Calu3 (cell line): ENCODE measurements at regions not wholly inside any gene's neighbourhood (a gene's known extent, or its start where the extent isn't known, plus 50 kb on each side); places are given as distances from the start of the nearest gene placed in this dataset.

Source experiments
- BruUV-seq: library from RNA; stranded (reverse); fragments of 400-500 nt; replicated peaks from 2 replicates; lab custom pipeline; 2021; lab: Mats Ljungman, UMichigan
- CTCF ChIA-PET: fragments of 300-600 bp; sonication (Branson Sonifier 250); formaldehyde crosslinking; loops from one replicate; lab custom pipeline; 2022; ENCODE audit warnings: antibody characterized with exemption; lab: Charles Lee
- DNase-seq: peaks from one replicate; pipeline ENCODE4 v3.0.0; 2022
- H3K27ac Mint-ChIP-seq: one replicate; pipeline ENCODE4 v1.8.0; 2022; ENCODE audit warnings: mixed read lengths; ENCODE audit not compliant: unreplicated experiment
- H3K27me3 Mint-ChIP-seq: one replicate; pipeline ENCODE4 v1.8.0; 2022; ENCODE audit warnings: mixed read lengths; ENCODE audit not compliant: unreplicated experiment
- H3K36me3 Mint-ChIP-seq: one replicate; pipeline ENCODE4 v1.8.0; 2022; ENCODE audit warnings: mild to moderate bottlenecking, moderate library complexity, mixed read lengths; ENCODE audit not compliant: insufficient read depth, unreplicated experiment
- H3K4me1 Mint-ChIP-seq: one replicate; pipeline ENCODE4 v1.8.0; 2022; ENCODE audit warnings: mild to moderate bottlenecking, low read depth, mixed read lengths; ENCODE audit not compliant: unreplicated experiment
- H3K4me3 Mint-ChIP-seq: one replicate; pipeline ENCODE4 v1.8.0; 2022; ENCODE audit warnings: mild to moderate bottlenecking, low read depth, moderate library complexity, mixed read lengths; ENCODE audit not compliant: unreplicated experiment
- H3K9me3 Mint-ChIP-seq: one replicate; pipeline ENCODE4 v1.8.0; 2022; ENCODE audit warnings: low read depth, mixed read lengths; ENCODE audit not compliant: unreplicated experiment
- intact Hi-C: fragments of 100-400 bp; cut with micrococcal nuclease; formaldehyde crosslinking; loops from one replicate; pipeline ENCODE4 v1.10.0; 2022; ENCODE audit not compliant: unreplicated experiment
- TF ChIP-seq, protein P1 (sequence below): fragments of 200-600 bp; IDR thresholded peaks from one replicate; pipeline ENCODE4 v1.8.0; 2022; ENCODE audit warnings: antibody characterized with exemption; ENCODE audit not compliant: unreplicated experiment

DNA sequence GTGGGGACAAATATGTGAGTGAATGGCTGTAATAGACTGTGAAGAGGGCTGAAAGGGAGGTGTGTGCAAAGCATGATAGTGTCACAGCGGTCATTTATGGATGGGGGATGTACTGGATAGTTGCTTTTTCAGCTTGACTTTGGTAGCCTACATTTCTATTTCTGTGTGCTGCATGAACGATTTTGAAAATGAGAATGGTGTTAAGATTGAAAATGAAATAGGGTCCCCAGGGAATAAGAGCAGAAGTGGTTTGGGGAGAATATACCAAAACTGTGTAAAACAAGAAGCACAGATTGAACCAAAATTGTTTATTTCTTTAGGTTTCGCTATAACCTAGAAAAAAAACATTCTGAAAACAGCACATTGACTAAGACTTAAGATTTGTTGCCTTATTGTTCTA is 58.8 kb upstream of the CLNK start:
- no peaks in the 10 kb centered on the region for H3K27me3 Mint-ChIP-seq
- no peaks in the 10 kb centered on the region for H3K36me3 Mint-ChIP-seq
- intact Hi-C loops = no loop called here
- no TSS peak for BruUV-seq
- CTCF ChIA-PET = no interaction called here
- DNase-seq = no peak
- H3K27ac Mint-ChIP-seq = no peak overlapping the region
- H3K9me3 Mint-ChIP-seq = no peaks in the 10 kb centered on the region
- H3K4me1 Mint-ChIP-seq = no peaks in the 10 kb centered on the region
- H3K4me3 Mint-ChIP-seq = no peak overlapping the region
- TF ChIP-seq, protein P1, sequence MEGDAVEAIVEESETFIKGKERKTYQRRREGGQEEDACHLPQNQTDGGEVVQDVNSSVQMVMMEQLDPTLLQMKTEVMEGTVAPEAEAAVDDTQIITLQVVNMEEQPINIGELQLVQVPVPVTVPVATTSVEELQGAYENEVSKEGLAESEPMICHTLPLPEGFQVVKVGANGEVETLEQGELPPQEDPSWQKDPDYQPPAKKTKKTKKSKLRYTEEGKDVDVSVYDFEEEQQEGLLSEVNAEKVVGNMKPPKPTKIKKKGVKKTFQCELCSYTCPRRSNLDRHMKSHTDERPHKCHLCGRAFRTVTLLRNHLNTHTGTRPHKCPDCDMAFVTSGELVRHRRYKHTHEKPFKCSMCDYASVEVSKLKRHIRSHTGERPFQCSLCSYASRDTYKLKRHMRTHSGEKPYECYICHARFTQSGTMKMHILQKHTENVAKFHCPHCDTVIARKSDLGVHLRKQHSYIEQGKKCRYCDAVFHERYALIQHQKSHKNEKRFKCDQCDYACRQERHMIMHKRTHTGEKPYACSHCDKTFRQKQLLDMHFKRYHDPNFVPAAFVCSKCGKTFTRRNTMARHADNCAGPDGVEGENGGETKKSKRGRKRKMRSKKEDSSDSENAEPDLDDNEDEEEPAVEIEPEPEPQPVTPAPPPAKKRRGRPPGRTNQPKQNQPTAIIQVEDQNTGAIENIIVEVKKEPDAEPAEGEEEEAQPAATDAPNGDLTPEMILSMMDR = no peak

DNA sequence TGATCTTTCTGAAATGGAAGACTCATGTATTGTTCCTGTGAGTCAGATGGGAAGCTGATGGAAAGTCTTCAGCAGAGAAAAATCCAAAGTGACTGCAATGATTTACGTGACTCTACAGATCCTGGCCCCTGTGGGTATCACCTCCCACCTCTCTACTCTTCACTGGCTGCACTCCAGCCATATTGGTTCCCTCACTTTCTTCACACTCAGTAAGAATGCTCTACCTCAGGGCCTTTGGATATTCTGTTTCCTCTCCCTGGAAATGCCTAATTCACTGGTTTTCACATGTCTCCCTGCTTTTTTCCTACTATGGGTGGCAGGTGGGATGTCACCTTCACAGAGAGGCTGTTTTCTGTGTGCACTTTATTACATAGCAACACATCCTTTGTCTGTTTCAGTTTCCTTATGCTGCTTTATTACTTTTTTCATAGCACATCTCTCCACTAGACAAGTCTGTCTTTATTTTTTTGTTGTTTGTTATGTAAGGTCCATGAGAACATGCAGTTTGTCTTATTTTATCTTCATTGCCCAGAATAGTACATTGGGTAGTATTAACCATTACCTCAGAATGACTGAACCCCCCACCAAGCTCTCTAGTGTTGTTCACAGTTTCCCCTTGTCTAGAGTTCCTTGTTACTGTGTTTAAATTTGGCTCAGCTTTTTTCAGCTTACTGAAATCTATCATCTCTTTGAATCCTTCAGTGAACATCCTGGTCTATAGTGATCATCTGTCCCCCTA is 57.6 kb upstream of the CLNK start:
- TF ChIP-seq, protein P1 = no peak
- Mint-ChIP-seq H3K27ac (no peak overlapping the region), H3K36me3 (no peaks in the 10 kb centered on the region), H3K4me1 (no peaks in the 10 kb centered on the region), H3K27me3 (no peaks in the 10 kb centered on the region), H3K4me3 (no peak overlapping the region), H3K9me3 (no peaks in the 10 kb centered on the region)
- no peak for DNase-seq
- no TSS peak for BruUV-seq
- CTCF ChIA-PET = no interaction called here
- intact Hi-C loops = no loop called here

DNA sequence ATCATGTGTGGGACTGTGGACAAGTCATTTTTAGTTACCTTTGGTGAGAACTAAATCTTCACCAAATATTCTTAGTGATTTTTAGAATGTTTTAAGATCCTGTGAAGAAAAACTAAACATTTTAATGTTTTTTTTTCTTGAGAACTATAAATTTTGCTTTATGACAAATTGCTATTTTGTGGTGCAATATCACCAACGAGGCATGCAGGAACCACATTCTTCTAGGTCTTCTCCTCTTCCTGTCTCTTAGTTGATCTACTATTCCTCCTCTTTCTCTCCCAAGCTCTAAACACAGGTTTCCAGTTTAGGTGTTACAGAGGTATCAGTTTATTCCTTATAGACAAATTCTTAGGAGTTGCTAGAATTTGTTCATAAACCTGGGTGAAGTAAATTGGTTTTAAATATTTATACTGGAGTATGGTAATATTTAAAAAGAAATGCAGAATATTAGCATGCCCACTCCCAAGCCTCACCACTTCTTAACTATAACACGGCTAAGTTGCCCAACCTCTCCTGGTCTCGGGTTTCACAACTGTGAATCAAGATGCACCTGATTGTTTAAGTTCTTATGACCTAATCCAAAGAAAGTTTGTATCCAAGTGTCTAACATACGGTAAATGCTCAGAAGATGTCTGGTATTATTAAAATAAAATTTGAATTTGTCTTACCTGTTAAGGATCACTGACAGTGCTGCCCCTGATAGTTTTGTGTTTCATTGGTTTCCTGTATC is 56.5 kb upstream of the CLNK start:
- no peak for DNase-seq
- H3K36me3 Mint-ChIP-seq = no peaks in the 10 kb centered on the region
- TF ChIP-seq, protein P1 = no peak
- intact Hi-C loops = no loop called here
- H3K4me3 Mint-ChIP-seq = no peak overlapping the region
- no TSS peak for BruUV-seq
- H3K9me3 Mint-ChIP-seq = no peaks in the 10 kb centered on the region
- no peak overlapping the region for H3K27ac Mint-ChIP-seq
- CTCF ChIA-PET = no interaction called here
- no peaks in the 10 kb centered on the region for H3K4me1 Mint-ChIP-seq
- H3K27me3 Mint-ChIP-seq = no peaks in the 10 kb centered on the region

DNA sequence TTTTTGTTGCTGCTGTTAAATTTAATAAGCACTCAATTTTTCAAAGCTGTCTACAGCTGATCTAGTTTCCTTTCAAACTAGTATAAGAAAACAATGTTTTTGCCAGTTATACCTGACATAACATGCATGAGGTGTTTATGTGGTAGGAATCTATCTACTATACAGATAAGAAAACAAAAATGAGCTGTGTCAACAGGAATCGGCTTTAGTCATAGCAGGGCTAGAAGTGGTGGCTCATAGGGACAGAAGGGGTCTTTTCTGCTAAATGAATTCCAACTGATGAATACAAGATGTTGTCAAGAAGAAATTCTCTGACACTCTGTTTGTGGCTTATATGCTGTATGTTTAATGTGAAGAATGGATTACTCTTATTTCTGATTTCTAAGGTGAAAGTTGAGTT is 55.7 kb upstream of the CLNK start:
- no peak overlapping the region for H3K4me3 Mint-ChIP-seq
- no peaks in the 10 kb centered on the region for H3K27me3 Mint-ChIP-seq
- H3K27ac Mint-ChIP-seq = no peak overlapping the region
- H3K36me3 Mint-ChIP-seq = no peaks in the 10 kb centered on the region
- TF ChIP-seq, protein P1 = no peak
- intact Hi-C loops = no loop called here
- DNase-seq = no peak
- CTCF ChIA-PET = no interaction called here
- H3K4me1 Mint-ChIP-seq = no peaks in the 10 kb centered on the region
- no TSS peak for BruUV-seq
- no peaks in the 10 kb centered on the region for H3K9me3 Mint-ChIP-seq
